HEK293 (cell line): ENCODE measurements at regions not wholly inside any gene's neighbourhood (a gene's known extent, or its start where the extent isn't known, plus 50 kb on each side); places are given as distances from the start of the nearest gene placed in this dataset.
"Not testable (repeated sequence)": the region's sequence is repeated elsewhere in the genome, so short reads cannot be mapped to it uniquely, and the experiment has no call there.

Experiments used
- CTCF ChIA-PET: fragments of 350-600 bp; formaldehyde crosslinking; extraction: SDS; loops from one replicate; lab custom pipeline; 2021; ENCODE audit warnings: antibody characterized with exemption; lab: Yijun Ruan, JAX
- POLR2A ChIA-PET: fragments of 300-600 bp; formaldehyde crosslinking; extraction: SDS; loops from one replicate; lab custom pipeline; 2020; ENCODE audit warnings: antibody characterized with exemption, inconsistent platforms; lab: Yijun Ruan, JAX
- H3K27ac ChIP-seq: fragments of 200-500 bp; sonication (Bioruptor generic); 2 replicates; pipeline ENCODE4 v1.5.1; 2014; ENCODE audit warnings: low read depth, low read length, control low read depth, inconsistent platforms; ENCODE audit errors: extremely low read depth
- H3K36me3 ChIP-seq, 2 experiments: fragments of 200-500 bp in 1 of 2; sonication (Bioruptor generic) in 1 of 2; 1 replicate in 1 of 2; 2 replicates in 1 of 2; pipeline ENCODE4 v1.5.1; 2014 to 2017; ENCODE audit warnings: inconsistent platforms in 2 of 2, low read length in 2 of 2; ENCODE audit not compliant: control insufficient read depth in 2 of 2, insufficient read depth in 1 of 2
- H3K4me1 ChIP-seq: fragments of 200-500 bp; sonication (Bioruptor generic); 2 replicates; pipeline ENCODE4 v1.5.1; 2014; ENCODE audit warnings: mild to moderate bottlenecking, low read length, inconsistent platforms; ENCODE audit not compliant: control insufficient read depth, insufficient read depth
- H3K4me3 ChIP-seq: 2 replicates; pipeline ENCODE4 v1.5.1; 2011; ENCODE audit warnings: low read depth, mild to moderate bottlenecking, control low read depth, low read length, moderate library complexity
- H3K9me3 ChIP-seq: fragments of 200-500 bp; sonication (Bioruptor generic); 2 replicates; pipeline ENCODE4 v1.5.1; 2014; ENCODE audit warnings: low read depth, low read length, inconsistent platforms; ENCODE audit not compliant: control insufficient read depth, insufficient read depth
- BCL11A ChIP-seq: fragments of 450-650 bp; formaldehyde crosslinking; IDR thresholded peaks from 2 replicates; pipeline ENCODE4 v1.5.1; 2016; ENCODE audit warnings: low read depth, missing biosample characterization, missing genetic modification characterization
- EGR2 ChIP-seq: fragments of 450-650 bp; formaldehyde crosslinking; IDR thresholded peaks from 2 replicates; pipeline ENCODE4 v1.5.1; 2016; ENCODE audit warnings: low read depth, missing biosample characterization, missing genetic modification characterization
- FEZF1 ChIP-seq: fragments of 450-650 bp; formaldehyde crosslinking; IDR thresholded peaks from 2 replicates; pipeline ENCODE4 v1.5.1; 2016; ENCODE audit warnings: missing biosample characterization, missing genetic modification characterization
- GFI1B ChIP-seq: fragments of 450-650 bp; formaldehyde crosslinking; IDR thresholded peaks from 2 replicates; pipeline ENCODE4 v1.5.1; 2016; ENCODE audit warnings: missing biosample characterization, missing genetic modification characterization
- ZNF324 ChIP-seq: fragments of 450-650 bp; formaldehyde crosslinking; IDR thresholded peaks from 2 replicates; pipeline ENCODE4 v1.5.1; 2016; ENCODE audit warnings: missing biosample characterization, missing genetic modification characterization
- ZNF335 ChIP-seq: fragments of 450-650 bp; formaldehyde crosslinking; conservative IDR thresholded peaks from 2 replicates; pipeline ENCODE4 v1.5.1; 2016; ENCODE audit warnings: missing biosample characterization, missing genetic modification characterization
- ZNF530 ChIP-seq: fragments of 450-650 bp; formaldehyde crosslinking; IDR thresholded peaks from 2 replicates; pipeline ENCODE4 v1.5.1; 2016; ENCODE audit warnings: low read depth, missing biosample characterization, missing genetic modification characterization
- ZNF707 ChIP-seq: fragments of 450-650 bp; formaldehyde crosslinking; IDR thresholded peaks from 2 replicates; pipeline ENCODE4 v1.5.1; 2016; ENCODE audit warnings: missing biosample characterization, missing genetic modification characterization
- TF ChIP-seq, protein P1 (sequence below): fragments of 450-650 bp; formaldehyde crosslinking; IDR thresholded peaks from 2 replicates; pipeline ENCODE4 v1.5.1; 2017; ENCODE audit warnings: missing biosample characterization, missing genetic modification characterization
- TF ChIP-seq, protein P2 (sequence below): fragments of 450-650 bp; formaldehyde crosslinking; IDR thresholded peaks from 2 replicates; pipeline ENCODE4 v1.5.1; 2016; ENCODE audit warnings: missing biosample characterization, missing genetic modification characterization
- TF ChIP-seq, protein P3 (sequence below): fragments of 450-650 bp; formaldehyde crosslinking; optimal IDR thresholded peaks from 2 replicates; pipeline ENCODE3; 2016; ENCODE audit warnings: missing biosample characterization, mild to moderate bottlenecking, missing genetic modification characterization
- TF ChIP-seq, protein P4 (sequence below): fragments of 450-650 bp; formaldehyde crosslinking; IDR thresholded peaks from 2 replicates; pipeline ENCODE4 v1.5.1; 2016; ENCODE audit warnings: missing biosample characterization, missing genetic modification characterization

DNA sequence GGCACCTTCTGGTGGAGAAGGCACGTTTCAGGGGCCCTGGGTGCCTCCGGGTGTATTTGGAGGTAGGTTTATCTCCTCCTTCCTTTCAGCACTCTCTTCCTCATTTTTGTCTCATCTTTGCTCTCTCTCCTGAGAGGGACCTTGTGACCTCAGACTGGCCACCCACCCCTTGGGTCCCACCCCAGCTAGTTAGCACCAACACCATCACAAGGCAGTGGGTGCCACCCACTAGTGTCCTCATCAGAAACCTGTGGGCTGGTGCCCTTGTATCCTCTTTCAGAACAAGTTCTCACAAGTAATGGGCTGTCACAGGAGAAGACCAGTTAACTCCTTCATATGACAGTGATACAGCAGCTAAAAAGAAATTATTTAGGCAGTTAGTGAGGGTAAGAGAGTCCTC lies 196.4 kb downstream of the UXS1 start:
- ChIA-PET CTCF (no interaction called here), POLR2A (no interaction called here)
- no peak overlapping the region for H3K27ac ChIP-seq
- H3K4me3 ChIP-seq, result no peak overlapping the region
- no peaks in the 10 kb centered on the region for H3K9me3 ChIP-seq
- peak; percentile 32; the same call in 1 of the 2 replicates for TF ChIP-seq EGR2 (tag by site-specific recombination)
- TF ChIP-seq, protein P1, sequence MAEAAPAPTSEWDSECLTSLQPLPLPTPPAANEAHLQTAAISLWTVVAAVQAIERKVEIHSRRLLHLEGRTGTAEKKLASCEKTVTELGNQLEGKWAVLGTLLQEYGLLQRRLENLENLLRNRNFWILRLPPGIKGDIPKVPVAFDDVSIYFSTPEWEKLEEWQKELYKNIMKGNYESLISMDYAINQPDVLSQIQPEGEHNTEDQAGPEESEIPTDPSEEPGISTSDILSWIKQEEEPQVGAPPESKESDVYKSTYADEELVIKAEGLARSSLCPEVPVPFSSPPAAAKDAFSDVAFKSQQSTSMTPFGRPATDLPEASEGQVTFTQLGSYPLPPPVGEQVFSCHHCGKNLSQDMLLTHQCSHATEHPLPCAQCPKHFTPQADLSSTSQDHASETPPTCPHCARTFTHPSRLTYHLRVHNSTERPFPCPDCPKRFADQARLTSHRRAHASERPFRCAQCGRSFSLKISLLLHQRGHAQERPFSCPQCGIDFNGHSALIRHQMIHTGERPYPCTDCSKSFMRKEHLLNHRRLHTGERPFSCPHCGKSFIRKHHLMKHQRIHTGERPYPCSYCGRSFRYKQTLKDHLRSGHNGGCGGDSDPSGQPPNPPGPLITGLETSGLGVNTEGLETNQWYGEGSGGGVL (tag by site-specific recombination), result no peak
- no peaks in the 10 kb centered on the region for H3K4me1 ChIP-seq
- H3K36me3 ChIP-seq, result no peaks in the 10 kb centered on the region

DNA sequence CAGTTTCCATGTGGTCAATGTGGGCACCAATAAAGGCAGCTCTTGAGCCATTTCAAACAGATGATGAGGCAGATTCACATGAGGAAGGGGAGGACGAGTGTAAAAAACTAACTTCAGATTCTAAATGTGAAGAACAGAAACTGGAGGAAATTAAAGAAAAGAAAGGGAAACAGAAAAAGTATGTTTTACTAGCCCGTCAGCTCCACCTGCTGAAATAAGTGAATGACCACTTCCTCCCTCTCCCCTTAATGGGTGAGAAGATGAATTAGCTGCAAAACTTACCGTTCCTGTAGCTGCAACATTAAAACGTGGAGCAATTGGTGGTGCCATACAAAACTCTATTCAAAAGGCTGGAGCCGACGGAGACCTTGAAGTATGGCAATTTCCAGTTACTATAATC lies 203.5 kb downstream of the UXS1 start:
- TF ChIP-seq, protein P2, sequence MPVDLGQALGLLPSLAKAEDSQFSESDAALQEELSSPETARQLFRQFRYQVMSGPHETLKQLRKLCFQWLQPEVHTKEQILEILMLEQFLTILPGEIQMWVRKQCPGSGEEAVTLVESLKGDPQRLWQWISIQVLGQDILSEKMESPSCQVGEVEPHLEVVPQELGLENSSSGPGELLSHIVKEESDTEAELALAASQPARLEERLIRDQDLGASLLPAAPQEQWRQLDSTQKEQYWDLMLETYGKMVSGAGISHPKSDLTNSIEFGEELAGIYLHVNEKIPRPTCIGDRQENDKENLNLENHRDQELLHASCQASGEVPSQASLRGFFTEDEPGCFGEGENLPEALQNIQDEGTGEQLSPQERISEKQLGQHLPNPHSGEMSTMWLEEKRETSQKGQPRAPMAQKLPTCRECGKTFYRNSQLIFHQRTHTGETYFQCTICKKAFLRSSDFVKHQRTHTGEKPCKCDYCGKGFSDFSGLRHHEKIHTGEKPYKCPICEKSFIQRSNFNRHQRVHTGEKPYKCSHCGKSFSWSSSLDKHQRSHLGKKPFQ (tag by site-specific recombination), result no peak
- TF ChIP-seq BCL11A (tag by site-specific recombination), result no peak
- H3K36me3 ChIP-seq, result no peaks in the 10 kb centered on the region
- no peak overlapping the region for H3K27ac ChIP-seq
- POLR2A ChIA-PET, result no interaction called here
- no peaks in the 10 kb centered on the region for H3K4me1 ChIP-seq
- CTCF ChIA-PET, result interaction anchor here (0.8 kb wide), 2 partner anchors 12 to 591 kb away, joined by 3 to 4 read pairs; no protein-coding TSS in a partner anchor
- no peaks in the 10 kb centered on the region for H3K9me3 ChIP-seq
- no peak overlapping the region for H3K4me3 ChIP-seq

DNA sequence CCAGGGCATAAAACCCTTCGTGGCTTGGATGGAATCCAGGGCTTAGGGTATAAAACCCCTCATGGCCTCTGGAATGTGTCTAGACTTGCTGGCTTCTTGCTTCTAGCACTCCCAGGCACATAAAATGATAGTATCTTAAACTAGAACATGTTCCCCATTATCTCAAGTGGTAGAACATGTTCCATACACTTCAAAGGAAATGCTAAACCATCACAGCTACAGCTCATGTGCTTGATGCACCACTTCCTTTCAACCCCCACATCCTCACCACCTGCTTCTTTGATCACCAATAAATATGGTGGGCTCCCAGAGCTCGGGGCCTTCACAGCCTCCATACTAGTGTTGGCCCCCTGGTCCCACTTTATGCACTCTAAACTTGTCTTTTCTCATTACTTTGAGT lies 204.3 kb downstream of the UXS1 start:
- H3K4me1 ChIP-seq, H3K9me3 ChIP-seq, H3K36me3 ChIP-seq, H3K27ac ChIP-seq, POLR2A ChIA-PET, CTCF ChIA-PET, H3K4me3 ChIP-seq: not testable (repeated sequence)

DNA sequence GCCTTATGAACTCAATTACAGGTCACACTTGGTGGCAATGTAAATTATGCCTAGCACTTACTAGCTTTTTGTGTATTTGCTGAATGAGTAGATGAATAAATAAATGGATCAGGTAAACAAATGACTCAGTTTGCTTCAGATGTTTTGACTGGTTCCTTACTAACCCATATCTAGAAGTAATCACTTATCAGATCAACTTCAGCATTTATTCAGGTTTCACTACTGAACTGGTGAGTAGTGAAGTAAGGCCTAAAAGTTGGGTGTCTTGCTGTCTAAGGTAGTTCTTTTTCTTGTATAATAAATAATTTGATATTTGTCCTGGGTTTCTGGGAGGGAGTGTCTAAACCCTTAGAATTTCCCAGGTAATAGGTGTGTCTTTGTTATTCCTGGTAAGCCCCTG lies 205.0 kb downstream of the UXS1 start:
- Histone ChIP-seq H3K36me3 (no peaks in the 10 kb centered on the region), H3K9me3 (no peaks in the 10 kb centered on the region), H3K4me3 (no peak overlapping the region), H3K4me1 (no peaks in the 10 kb centered on the region), H3K27ac (no peak overlapping the region)
- ChIA-PET POLR2A (no interaction called here), CTCF (interaction anchor here (0.6 kb wide), 1 partner anchor 37 kb away, joined by 5 read pairs; no protein-coding TSS in a partner anchor)
- TF ChIP-seq FEZF1 (no peak), ZNF530 (tag by site-specific recombination) (no peak), ZNF707 (tag by site-specific recombination) (no peak), GFI1B (tag by site-specific recombination) (no peak), ZNF324 (tag by site-specific recombination) (no peak), ZNF335 (no peak)
- TF ChIP-seq, protein P3, sequence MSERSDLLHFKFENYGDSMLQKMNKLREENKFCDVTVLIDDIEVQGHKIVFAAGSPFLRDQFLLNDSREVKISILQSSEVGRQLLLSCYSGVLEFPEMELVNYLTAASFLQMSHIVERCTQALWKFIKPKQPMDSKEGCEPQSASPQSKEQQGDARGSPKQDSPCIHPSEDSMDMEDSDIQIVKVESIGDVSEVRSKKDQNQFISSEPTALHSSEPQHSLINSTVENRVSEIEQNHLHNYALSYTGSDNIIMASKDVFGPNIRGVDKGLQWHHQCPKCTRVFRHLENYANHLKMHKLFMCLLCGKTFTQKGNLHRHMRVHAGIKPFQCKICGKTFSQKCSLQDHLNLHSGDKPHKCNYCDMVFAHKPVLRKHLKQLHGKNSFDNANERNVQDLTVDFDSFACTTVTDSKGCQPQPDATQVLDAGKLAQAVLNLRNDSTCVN, result no peak
- TF ChIP-seq, protein P4, sequence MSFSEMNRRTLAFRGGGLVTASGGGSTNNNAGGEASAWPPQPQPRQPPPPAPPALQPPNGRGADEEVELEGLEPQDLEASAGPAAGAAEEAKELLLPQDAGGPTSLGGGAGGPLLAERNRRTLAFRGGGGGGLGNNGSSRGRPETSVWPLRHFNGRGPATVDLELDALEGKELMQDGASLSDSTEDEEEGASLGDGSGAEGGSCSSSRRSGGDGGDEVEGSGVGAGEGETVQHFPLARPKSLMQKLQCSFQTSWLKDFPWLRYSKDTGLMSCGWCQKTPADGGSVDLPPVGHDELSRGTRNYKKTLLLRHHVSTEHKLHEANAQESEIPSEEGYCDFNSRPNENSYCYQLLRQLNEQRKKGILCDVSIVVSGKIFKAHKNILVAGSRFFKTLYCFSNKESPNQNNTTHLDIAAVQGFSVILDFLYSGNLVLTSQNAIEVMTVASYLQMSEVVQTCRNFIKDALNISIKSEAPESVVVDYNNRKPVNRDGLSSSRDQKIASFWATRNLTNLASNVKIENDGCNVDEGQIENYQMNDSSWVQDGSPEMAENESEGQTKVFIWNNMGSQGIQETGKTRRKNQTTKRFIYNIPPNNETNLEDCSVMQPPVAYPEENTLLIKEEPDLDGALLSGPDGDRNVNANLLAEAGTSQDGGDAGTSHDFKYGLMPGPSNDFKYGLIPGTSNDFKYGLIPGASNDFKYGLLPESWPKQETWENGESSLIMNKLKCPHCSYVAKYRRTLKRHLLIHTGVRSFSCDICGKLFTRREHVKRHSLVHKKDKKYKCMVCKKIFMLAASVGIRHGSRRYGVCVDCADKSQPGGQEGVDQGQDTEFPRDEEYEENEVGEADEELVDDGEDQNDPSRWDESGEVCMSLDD, result no peak
